H1 (cell line): ENCODE measurements at regions not wholly inside any gene's neighbourhood (a gene's known extent, or its start where the extent isn't known, plus 50 kb on each side); places are given as distances from the start of the nearest gene placed in this dataset.
A peak's percentile ranks its signal among the peaks of the same experiment; 100 is the strongest.

Experiments
- CTCF ChIA-PET: fragments of 300-600 bp; sonication (Branson Sonifier 250); formaldehyde crosslinking; loops from one replicate; lab custom pipeline; 2021; ENCODE audit not compliant: partially characterized antibody; lab: Charles Lee
- POLR2A ChIA-PET: fragments of 300-600 bp; sonication (Branson Sonifier 250); formaldehyde crosslinking; loops from one replicate; lab custom pipeline; 2021; ENCODE audit warnings: inconsistent platforms; ENCODE audit not compliant: partially characterized antibody; lab: Charles Lee
- DNase-seq, 2 experiments: peaks; one replicate each; pipeline versions ENCODE4 v3.0.0 to v3.0.0-alpha.2; 2010 to 2022; ENCODE audit warnings: low spot score in 2 of 2, low read depth in 1 of 2, mixed read lengths in 1 of 2
- FAIRE-seq: peaks from 2 replicates; lab custom pipeline; 2011; peaks lifted over from hg19 to GRCh38; lab: Jason Lieb, UNC
- H2AFZ ChIP-seq: 2 replicates; pipeline ENCODE4 v1.8.1; 2012; ENCODE audit warnings: low read length, inconsistent platforms
- H2AK5ac ChIP-seq: 2 replicates; pipeline ENCODE4 v1.6.1; 2013; ENCODE audit warnings: low read depth, low read length
- H2BK120ac ChIP-seq: replicated peaks from 2 replicates; pipeline ENCODE3; 2013; ENCODE audit warnings: low read depth, low read length, inconsistent platforms
- H2BK12ac ChIP-seq: 2 replicates; pipeline ENCODE4 v1.6.1; 2013; ENCODE audit warnings: low read depth, low read length
- H2BK15ac ChIP-seq: 2 replicates; pipeline ENCODE4 v1.6.1; 2013; ENCODE audit warnings: low read length
- H2BK20ac ChIP-seq: 2 replicates; pipeline ENCODE4 v1.6.1; 2013; ENCODE audit warnings: low read length
- H2BK5ac ChIP-seq: 2 replicates; pipeline ENCODE4 v1.6.1; 2013; ENCODE audit warnings: low read depth, low read length
- H3K14ac ChIP-seq: 2 replicates; pipeline ENCODE4 v1.6.1; 2013; ENCODE audit warnings: inconsistent platforms; ENCODE audit not compliant: insufficient read length
- H3K18ac ChIP-seq: 2 replicates; pipeline ENCODE4 v1.6.1; 2013; ENCODE audit warnings: low read length; ENCODE audit errors: extremely low read depth
- H3K23ac ChIP-seq: 2 replicates; pipeline ENCODE4 v1.6.1; 2013; ENCODE audit warnings: inconsistent platforms; ENCODE audit not compliant: insufficient read length
- H3K23me2 ChIP-seq: 2 replicates; pipeline ENCODE4 v1.6.1; 2013; ENCODE audit warnings: low read depth, low read length
- H3K27ac ChIP-seq: 2 replicates; pipeline ENCODE4 v1.6.1; 2011; ENCODE audit warnings: low read depth, low read length, inconsistent platforms
- H3K27me3 ChIP-seq, 4 experiments: replicated peaks in 1 of 4; 1 replicate in 1 of 4; 2 replicates in 3 of 4; pipeline versions ENCODE4 v1.6.1 to v1.8.1; 2011 to 2013; ENCODE audit warnings: low read length in 3 of 4, mild to moderate bottlenecking in 3 of 4, inconsistent platforms in 2 of 4, mixed read lengths in 2 of 4, moderate library complexity in 1 of 4; ENCODE audit not compliant: control insufficient read depth in 3 of 4, insufficient read depth in 3 of 4; ENCODE audit errors: extremely low read depth in 1 of 4
- H3K36me3 ChIP-seq, 4 experiments: 2 replicates each; pipeline versions ENCODE4 v1.6.1 to v1.8.1; 2011 to 2013; ENCODE audit warnings: mild to moderate bottlenecking in 4 of 4, low read length in 3 of 4, moderate library complexity in 2 of 4, control low read depth in 1 of 4, inconsistent platforms in 1 of 4; ENCODE audit not compliant: insufficient read depth in 4 of 4, control insufficient read depth in 2 of 4
- H3K4ac ChIP-seq: replicated peaks from 2 replicates; pipeline ENCODE3; 2013; ENCODE audit warnings: low read length, low read depth, mixed read lengths, inconsistent platforms; ENCODE audit not compliant: insufficient read length
- H3K4me1 ChIP-seq, 4 experiments: replicated peaks in 1 of 4; 1 replicate in 1 of 4; 2 replicates in 3 of 4; pipeline versions ENCODE4 v1.6.1 to v1.8.1; 2011 to 2013; ENCODE audit warnings: low read length in 3 of 4, inconsistent platforms in 2 of 4, mixed read lengths in 1 of 4; ENCODE audit not compliant: insufficient read depth in 4 of 4, control insufficient read depth in 3 of 4
- H3K4me2 ChIP-seq, 2 experiments: 2 replicates each; pipeline versions ENCODE4 v1.6.1 to v1.8.1; 2011 to 2013; ENCODE audit warnings: low read depth in 2 of 2, low read length in 2 of 2, control low read depth in 1 of 2, inconsistent platforms in 1 of 2, mild to moderate bottlenecking in 1 of 2; ENCODE audit not compliant: insufficient read depth in 1 of 2
- H3K4me3 ChIP-seq, 4 experiments: fragments of 200-600, 300-600 bp in 1 of 4; sonication (generic), shearing (Covaris generic), sonication (Bioruptor Twin) in 1 of 4; 2 replicates each; pipeline versions ENCODE4 v1.5.1 to v1.8.1; 2011 to 2016; ENCODE audit warnings: low read length in 4 of 4, low read depth in 3 of 4, control low read depth in 2 of 4, inconsistent platforms in 2 of 4, mild to moderate bottlenecking in 2 of 4, mixed read lengths in 1 of 4, moderate library complexity in 1 of 4; ENCODE audit not compliant: insufficient read depth in 2 of 4; ENCODE audit errors: extremely low read depth in 1 of 4
- H3K56ac ChIP-seq: replicated peaks from 2 replicates; pipeline ENCODE3; 2013; ENCODE audit warnings: low read depth, mild to moderate bottlenecking, mixed read lengths, low read length, inconsistent platforms; ENCODE audit not compliant: insufficient read length
- H3K79me1 ChIP-seq: 2 replicates; pipeline ENCODE4 v1.6.1; 2013; ENCODE audit warnings: low read depth, low read length, control low read depth
- H3K79me2 ChIP-seq, 2 experiments: 2 replicates each; pipeline versions ENCODE4 v1.6.1 to v1.8.1; 2012 to 2013; ENCODE audit warnings: low read length in 2 of 2, mild to moderate bottlenecking in 2 of 2, inconsistent platforms in 1 of 2; ENCODE audit not compliant: insufficient read depth in 2 of 2, control insufficient read depth in 1 of 2
- H3K9ac ChIP-seq, 4 experiments: replicated peaks in 1 of 4; 1 replicate in 1 of 4; 2 replicates in 3 of 4; pipeline versions ENCODE4 v1.6.1 to v1.8.1; 2011 to 2013; ENCODE audit warnings: low read depth in 3 of 4, low read length in 3 of 4, control low read depth in 2 of 4, mild to moderate bottlenecking in 2 of 4, moderate library complexity in 2 of 4, inconsistent platforms in 1 of 4; ENCODE audit errors: extremely low read depth in 1 of 4
- H3K9me3 ChIP-seq, 2 experiments: 2 replicates each; pipeline versions ENCODE4 v1.6.1 to v1.8.1; 2012 to 2013; ENCODE audit warnings: mild to moderate bottlenecking in 2 of 2, moderate library complexity in 2 of 2, control low read depth in 1 of 2, inconsistent platforms in 1 of 2, low read depth in 1 of 2, low read length in 1 of 2, mixed read lengths in 1 of 2; ENCODE audit not compliant: insufficient read depth in 2 of 2
- H4K20me1 ChIP-seq, 2 experiments: replicated peaks in 1 of 2; 2 replicates each; pipeline versions ENCODE3 to v1.8.1; 2011 to 2013; ENCODE audit warnings: inconsistent platforms in 2 of 2, low read length in 2 of 2, mild to moderate bottlenecking in 1 of 2; ENCODE audit not compliant: insufficient read depth in 2 of 2, control insufficient read depth in 1 of 2
- H4K5ac ChIP-seq: 2 replicates; pipeline ENCODE4 v1.6.1; 2013; ENCODE audit warnings: low read length, low read depth, mixed read lengths, inconsistent platforms; ENCODE audit not compliant: insufficient read length
- H4K8ac ChIP-seq: 2 replicates; pipeline ENCODE4 v1.8.0; 2013; ENCODE audit warnings: mild to moderate bottlenecking, moderate library complexity, low read length, inconsistent platforms; ENCODE audit not compliant: insufficient read depth; ENCODE audit errors: extremely low read depth
- H4K91ac ChIP-seq: replicated peaks from 2 replicates; pipeline ENCODE3; 2013; ENCODE audit warnings: low read length, mixed read lengths, inconsistent platforms; ENCODE audit not compliant: insufficient read length
- CEBPB ChIP-seq: IDR thresholded peaks from 2 replicates; pipeline ENCODE4 v1.6.1; 2012; ENCODE audit warnings: low read depth, low read length
- RXRA ChIP-seq: IDR thresholded peaks from 2 replicates; pipeline ENCODE4 v1.6.1; 2011; ENCODE audit warnings: low read depth, mild to moderate bottlenecking, low read length, moderate library complexity; ENCODE audit not compliant: insufficient read depth
- WGBS, 2 experiments: shearing (Covaris generic) in 1 of 2; methylation state at CpG; one replicate each; pipeline versions ENCODE4 v1.1.6 to v1.1.7; 2013 to 2015; ENCODE audit warnings: low lambda C conversion rate in 2 of 2, mixed read lengths in 2 of 2, inconsistent platforms in 1 of 2, low coverage in 1 of 2, missing lambda C conversion rate in 1 of 2; ENCODE audit not compliant: insufficient replicate concordance in 2 of 2, insufficient coverage in 1 of 2, insufficient read length in 1 of 2; ENCODE audit errors: extremely low coverage in 1 of 2, missing lambda C conversion rate in 1 of 2; 5-methylcytosine and 5-hydroxymethylcytosine counted together

- POLR2A ChIA-PET = interaction anchor here (1.2 kb wide), 1 partner anchor 12 kb away, joined by 3 read pairs; no protein-coding TSS in a partner anchor
- WGBS, 2 experiments = 94% methylated on average over 5 of the region's 5 CpGs; no CpG with 5 or more reads in 1 of the 2 experiments
- CTCF ChIA-PET = interaction anchor here (0.7 to 1.4 kb wide), 4 partner anchors 11 to 48 kb away, joined by 3 to 5 read pairs (median 4); no protein-coding TSS in a partner anchor
- Histone ChIP-seq H3K56ac (no peak overlapping the region), H2BK12ac (no peak overlapping the region), H4K5ac (no peak overlapping the region), H2AFZ (peak overlapping the region; percentile 86; the same call in 1 of the 2 replicates), H3K27me3 (no peaks in the 10 kb centered on the region), H3K9me3 (no peaks in the 10 kb centered on the region), H3K79me2 (no peaks in the 10 kb centered on the region), H2AK5ac (no peak overlapping the region), H3K27ac (no peak overlapping the region), H4K91ac (no peak overlapping the region), H2BK15ac (no peak overlapping the region), H4K8ac (no peak overlapping the region), H3K14ac (no peak overlapping the region), H2BK120ac (no peak overlapping the region), H3K4me2 (no peak overlapping the region), H3K18ac (no peak overlapping the region), H3K4me3 (no peak overlapping the region), H3K79me1 (no peaks in the 10 kb centered on the region)
- TF ChIP-seq CEBPB = peak; percentile 15; the same call in 1 of the 2 replicates
- TF ChIP-seq RXRA = no peak
- TF ChIP-seq, all 59 proteins: peak for 1
- Histone ChIP-seq H3K4ac (no peak overlapping the region), H3K23me2 (no peaks in the 10 kb centered on the region), H4K20me1 (no peaks in the 10 kb centered on the region), H3K23ac (no peak overlapping the region), H3K4me1 (peaks cover 0 to 13% (median 3%) of the 10 kb centered on the region in 4 experiments; a peak in 6 of 7 replicates), H3K9ac (no peak overlapping the region), H2BK5ac (no peak overlapping the region), H2BK20ac (no peak overlapping the region), H3K36me3 (no peaks in the 10 kb centered on the region)
- DNase-seq = no peak
- FAIRE-seq = no peak
Observed at GRCh38 chr14:65237023-65237814, 134.9 kb upstream of the MAX start.
